HG03060 (cell line): ENCODE measurements at regions not wholly inside any gene's neighbourhood (a gene's known extent, or its start where the extent isn't known, plus 50 kb on each side); places are given as distances from the start of the nearest gene placed in this dataset.

ENCODE experiments used
- ATAC-seq: cut with Tn5 transposase; IDR thresholded peaks from one replicate; pipeline ENCODE4 v1.9.1; 2021; ENCODE audit warnings: low read depth, moderate number of reproducible peaks; ENCODE audit not compliant: unreplicated experiment

DNA sequence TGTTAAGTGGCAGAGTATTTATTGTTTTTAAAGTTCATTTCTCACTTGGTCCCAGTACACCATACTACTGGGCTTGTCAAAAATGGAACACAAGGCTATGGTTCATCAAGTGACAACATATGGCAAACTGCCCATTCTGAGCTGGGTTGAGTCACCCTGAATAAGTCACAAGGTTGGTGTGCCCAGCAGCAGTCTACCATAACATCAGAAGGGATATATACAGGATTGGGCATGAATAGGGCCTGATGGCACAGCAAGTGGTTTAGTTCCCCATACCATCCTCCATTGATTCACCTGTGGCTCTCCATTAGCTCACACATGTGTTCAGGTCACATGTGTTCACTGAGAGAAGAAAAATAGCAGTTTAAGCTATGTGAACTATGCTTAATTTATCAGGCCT, 249.8 kb upstream of the PRDM9 start:
- no peak for ATAC-seq

DNA sequence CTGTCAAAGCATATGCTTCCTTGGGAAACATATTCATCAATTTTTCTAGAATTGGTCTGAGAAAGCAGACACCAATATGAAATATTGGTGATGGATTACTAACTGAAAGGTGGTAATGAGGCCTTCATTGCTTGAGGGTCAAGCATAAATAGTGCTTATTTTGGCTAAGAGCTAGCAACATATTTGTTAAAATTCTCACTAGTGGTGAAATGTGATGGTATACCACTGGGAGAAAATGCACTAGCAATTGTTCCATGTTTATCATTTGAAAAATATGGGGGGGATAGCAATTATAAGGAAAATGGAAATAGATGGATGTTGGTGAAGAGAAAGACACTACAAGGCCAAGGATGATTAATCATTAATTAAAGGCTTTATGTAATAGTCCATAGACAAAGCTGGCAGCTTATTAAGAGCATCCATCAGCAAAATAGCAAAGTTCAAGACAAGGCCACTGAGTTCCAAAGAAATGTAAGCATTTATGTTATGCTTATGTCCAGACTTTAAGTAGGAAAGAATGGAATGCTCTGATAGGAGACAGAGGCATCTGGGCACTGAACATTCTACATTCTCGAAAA, 253.7 kb upstream of the PRDM9 start:
- no peak for ATAC-seq

DNA sequence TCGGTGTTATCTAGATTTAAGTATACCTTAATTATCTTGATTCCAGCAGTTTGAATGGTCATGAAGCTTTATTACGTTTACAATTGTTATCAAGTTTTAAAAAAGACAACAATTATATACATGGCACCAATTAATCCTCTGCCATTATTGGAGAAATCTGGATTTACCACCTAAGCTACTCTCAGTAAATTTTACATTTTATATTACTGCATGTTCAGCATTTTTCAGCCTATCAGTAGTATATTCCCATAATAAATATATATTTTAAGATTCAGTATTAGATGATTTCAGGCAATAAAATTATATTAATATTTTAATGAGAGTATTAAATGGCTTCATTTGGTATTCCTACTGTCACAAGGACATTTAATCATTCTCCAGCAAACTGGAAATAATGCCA, 264.5 kb upstream of the PRDM9 start:
- no peak for ATAC-seq

DNA sequence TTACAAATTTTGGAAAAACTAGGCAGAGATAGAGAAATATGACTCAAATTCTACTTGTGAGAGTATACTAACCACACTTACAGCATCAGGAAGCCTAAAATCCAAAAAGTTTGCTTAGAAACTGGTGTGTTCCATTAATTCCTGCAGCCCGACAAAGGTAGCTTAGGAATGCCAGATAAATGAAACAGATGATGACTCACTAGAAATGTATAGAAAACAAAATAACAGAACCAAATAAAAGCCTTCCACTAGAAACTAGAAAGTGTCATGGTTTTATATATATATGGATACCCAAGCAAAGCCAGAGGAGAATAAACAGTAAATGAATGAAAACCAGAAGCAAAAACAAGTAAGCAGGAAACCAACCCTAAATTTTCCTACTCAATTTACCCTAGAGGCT, 272.2 kb upstream of the PRDM9 start:
- no peak for ATAC-seq

DNA sequence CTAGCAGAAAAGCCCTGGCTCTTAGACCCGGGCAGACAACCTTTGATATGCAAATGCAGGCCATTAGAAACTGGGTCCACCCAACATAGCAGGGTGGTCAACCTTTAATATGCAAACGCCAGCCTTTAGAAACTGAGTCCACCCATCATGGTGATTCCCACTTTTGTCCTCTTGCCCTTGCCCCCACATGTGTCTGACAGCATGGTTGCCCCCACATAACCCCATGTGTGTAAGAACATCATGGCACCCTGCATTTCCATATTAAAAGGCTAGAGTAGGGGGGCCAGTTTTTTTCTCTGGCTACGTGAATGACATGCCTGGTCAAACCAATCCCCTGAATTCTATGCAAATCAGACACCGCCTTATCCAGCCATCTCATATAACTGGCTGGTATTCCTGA, 273.2 kb upstream of the PRDM9 start:
- ATAC-seq = no peak

DNA sequence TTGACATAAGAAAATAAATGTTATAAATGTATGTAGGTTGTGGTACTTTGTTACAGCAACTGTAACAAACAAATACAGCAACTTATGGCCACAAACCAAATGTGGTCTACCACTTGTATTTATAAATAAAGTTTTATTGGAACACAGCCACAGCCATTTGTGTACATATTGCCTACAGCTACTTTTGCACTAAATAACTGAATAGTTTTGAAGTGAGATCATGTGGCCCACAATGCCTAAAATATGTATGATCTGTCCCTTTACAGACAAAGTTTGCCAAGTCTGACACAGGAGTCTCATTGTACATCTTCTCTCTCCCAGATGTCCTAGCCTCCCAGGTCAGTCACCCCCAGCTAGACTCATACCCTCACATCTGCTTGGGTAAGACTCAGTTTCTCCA, 283.6 kb upstream of the PRDM9 start:
- ATAC-seq = no peak

DNA sequence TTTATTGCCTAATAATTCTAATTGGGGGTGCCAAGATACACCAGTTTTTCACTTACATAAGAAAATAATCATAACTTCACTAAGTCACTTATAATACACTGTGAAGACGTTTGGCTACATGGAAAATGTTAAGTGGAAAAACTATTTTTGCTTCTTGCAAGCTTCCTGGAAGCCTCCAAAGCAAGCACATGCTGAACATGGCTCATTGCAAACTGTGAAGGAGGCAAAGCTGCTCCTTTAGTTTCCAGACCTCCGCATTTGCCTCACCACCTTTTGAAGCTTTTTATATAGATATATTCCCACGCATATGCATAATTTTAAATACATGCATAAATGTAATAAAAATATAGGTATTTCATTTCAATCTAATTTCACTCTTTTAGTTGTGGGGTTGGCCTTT, 285.6 kb upstream of the PRDM9 start:
- no peak for ATAC-seq

DNA sequence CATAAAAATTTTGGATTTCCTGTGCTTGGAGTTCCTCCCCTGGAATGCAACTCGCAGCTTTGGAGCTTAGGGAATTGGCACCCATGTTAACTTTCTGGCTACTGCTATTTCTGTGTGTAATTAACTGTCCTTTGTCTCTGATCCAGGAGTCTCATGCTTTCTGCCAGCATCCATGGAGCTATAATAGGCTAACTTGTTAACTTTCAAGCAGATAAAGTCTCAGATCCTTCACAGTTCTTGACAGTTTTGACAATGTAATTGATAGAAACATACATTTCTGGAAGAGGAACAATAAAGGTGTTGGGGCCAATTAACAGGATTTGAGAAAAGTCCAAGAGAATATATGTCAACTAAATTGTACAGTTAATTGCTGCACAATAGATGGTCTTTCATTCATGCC, 290.2 kb upstream of the PRDM9 start:
- ATAC-seq = no peak

DNA sequence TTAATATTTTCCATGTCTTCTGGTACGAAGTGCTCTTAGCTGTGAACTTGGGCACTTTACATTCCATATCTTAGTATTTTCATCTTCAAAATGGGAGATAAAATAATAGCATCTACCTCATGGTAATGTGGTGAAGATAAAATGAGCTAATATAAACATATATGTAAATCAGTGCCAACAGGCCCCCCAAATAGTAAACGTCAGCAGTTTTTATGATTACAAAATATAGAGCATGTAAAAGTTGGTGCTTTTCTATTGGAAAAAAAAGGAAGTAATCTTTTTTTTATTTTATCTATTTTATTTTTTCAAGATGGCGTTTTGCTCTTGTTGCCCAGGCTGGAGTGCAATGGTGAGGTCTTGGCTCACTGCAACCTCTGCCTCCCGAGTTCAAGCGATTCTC, 291.1 kb upstream of the PRDM9 start:
- ATAC-seq = no peak

DNA sequence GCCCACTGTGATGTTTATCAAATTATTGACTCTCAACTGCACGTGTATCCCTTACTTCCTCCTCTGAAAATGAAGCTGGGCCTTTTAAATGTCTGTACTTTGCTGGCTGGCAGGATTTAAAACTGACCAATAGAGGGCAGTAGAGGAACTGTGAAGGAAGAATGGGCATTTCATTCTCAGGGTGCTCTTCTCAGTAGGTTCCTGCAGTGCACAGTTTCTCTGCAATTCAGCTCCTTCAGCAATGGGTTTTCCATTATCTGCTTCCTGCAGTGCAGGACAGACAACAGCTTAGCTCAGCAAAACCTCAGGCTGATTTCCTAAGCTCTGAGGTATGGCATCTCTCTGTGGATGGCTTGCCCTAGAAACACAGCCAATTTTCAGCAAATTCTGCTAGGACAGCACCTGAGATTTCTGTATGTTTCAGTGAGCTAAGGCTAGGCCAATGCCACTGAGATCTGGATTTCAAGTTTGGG, 298.4 kb upstream of the PRDM9 start:
- peak; percentile 84 for ATAC-seq

DNA sequence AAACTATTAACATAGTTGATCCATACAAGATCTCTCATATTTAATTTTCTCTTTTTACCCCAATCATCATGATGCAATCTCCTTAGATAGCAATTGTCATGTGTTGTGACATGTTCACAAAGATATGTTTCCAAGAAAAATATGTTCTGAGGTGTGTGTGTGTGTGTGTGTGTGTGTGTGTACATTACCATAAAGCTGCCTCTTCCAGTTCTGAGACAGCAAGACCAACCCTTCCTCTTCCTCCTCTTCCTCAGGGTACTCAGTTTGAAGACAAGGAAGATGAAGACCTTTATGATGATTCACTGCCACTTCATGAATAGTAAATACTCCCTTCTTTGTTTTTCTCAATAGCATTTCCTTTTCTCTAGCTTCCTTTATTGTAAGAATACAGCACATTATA, 303.3 kb upstream of the PRDM9 start:
- no peak for ATAC-seq

DNA sequence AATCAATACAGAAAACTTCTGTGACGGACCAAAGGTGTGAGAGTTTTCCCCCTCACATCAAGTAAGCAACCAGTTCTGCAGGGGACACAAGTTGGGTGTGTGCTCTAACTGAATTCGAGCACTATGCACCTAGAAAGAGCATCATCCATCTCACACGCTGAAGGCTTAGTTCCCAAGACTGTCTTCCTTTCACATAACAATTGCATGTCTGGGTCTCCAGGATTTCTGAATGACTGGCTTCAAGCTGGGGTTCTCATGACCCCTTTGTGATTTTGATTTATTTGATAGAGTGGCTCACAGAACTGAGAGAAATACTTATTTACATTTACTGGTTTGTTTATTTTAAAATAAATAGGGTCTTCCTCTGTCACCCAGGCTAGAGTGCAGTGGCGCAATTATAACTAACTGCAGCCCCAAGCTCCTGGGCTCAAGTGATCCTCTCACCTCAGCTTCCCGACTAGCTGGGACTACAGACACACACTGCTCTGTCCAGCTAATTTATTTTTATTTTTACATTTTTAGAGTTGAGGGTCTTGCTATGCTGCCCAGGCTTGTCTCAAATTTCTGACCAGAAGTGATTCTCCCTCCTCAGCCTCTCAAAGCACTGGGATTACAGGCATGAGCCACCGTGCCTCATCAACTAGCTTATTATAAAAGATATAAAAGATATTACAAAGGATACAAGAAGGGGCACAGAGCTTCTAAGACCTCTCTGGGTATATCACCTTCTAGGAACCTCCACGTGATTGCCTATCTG, 316.7 kb upstream of the CDH12 start:
- ATAC-seq = no peak

DNA sequence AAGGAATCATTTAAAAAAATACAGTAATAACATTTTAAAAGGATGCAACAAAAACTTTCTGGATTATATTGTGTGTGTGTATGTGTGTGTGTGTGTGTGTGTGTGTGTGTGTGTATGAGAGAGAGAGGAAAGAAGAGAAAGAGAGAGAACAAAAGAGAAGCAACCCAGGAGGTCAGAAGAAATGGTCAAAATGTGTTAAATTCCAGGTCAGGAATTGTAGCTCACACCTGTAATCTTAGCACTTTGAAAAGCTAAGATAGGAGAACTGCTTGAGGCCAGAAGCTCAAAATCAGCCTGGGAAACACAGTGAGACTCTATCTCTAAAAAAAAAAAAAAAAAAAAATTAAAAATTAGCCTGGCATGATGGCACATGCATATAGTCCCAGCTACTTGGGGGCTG, 311.8 kb upstream of the CDH12 start:
- ATAC-seq = no peak

DNA sequence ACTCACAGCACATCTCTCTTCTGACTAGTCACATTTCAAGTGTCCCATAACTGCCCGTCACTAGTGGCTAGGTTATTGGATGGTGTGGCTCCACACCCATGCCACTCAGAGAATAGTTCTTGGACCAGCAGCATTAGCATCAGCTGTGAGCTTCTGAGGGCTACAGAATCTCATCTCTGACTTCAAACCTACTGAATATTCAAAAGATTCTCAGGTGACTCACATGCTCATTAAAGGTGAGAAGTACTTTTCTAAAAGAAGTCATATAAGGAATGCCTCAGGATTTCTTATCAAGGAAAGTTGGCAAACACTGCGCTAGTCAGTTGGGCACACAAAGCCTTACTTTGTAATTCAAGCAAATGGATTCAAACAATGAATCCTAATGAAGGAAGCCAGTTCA, 305.0 kb upstream of the CDH12 start:
- no peak for ATAC-seq

DNA sequence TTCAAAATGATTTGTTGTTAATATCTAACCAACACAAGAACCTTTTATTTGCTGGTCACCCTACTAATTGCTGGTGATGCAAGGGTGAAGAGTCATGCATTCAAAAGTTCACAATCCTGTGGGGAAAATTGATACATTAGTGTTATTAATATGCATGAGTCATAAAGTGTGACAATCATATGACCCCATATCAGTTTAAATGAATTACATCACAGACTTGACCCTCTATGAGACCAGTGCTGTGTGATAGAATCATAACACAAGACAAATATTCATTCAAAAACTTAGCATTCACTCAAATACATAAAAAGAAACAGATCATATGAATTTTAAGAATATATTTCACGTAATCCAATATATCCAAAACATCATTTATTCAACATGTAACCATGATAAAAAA, 304.6 kb upstream of the CDH12 start:
- no peak for ATAC-seq

DNA sequence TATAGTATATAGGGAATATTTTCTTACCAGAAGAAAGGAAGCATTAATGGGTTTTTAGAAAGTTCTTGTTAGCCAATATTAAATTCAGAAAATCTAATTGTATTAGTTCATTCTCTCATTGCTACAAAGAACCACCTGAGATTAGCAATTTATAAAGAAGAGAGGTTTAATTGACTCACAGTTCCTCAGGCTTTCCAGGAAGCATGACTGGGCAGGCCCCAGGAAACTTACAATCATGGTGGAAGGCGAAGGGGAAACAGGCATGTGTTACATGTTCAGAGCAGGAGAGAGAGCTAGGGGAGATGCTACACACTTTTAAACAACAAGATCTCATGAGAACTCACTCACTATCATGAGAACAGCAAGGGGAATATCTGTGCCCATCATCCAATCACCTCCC, 304.0 kb upstream of the CDH12 start:
- no peak for ATAC-seq

DNA sequence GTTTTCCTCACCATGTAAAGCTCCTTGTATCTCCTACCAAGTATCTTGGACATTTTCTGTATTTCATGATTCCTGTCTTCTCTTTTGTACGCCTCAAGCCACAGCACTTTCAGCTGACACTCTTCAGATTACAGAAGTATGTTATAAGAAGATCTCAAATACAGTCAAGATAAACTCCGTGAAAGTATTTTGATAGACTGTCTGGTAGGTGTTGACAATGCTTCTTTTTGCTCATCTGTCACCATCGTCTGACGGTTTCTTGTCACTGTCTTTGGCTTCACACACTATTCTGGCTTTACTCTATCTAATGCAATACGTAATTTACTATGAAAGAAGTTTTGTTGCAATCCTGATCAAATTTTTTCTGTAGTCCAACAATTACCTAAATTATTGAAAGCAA, 294.5 kb upstream of the CDH12 start:
- no peak for ATAC-seq

DNA sequence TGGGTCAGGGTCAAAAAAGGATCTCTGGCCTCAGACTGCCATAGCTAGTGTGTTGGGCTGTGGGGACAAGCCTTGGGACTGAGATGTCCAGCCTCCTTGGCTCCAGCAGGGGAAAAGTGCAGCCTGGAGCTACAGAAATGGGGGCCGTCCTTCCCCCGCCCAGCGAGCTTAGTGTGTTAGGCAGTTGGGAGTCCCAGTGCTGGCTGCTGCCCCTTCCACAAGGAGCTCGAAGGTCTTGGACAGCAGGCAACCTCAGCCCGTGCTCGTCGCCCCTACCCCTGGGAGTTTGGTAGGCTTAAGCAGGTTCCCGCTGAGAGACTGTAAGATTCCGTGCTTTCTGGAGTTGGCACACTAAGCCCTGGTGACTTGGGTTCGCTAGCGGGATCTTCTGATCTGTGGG, 293.0 kb upstream of the CDH12 start:
- no peak for ATAC-seq

DNA sequence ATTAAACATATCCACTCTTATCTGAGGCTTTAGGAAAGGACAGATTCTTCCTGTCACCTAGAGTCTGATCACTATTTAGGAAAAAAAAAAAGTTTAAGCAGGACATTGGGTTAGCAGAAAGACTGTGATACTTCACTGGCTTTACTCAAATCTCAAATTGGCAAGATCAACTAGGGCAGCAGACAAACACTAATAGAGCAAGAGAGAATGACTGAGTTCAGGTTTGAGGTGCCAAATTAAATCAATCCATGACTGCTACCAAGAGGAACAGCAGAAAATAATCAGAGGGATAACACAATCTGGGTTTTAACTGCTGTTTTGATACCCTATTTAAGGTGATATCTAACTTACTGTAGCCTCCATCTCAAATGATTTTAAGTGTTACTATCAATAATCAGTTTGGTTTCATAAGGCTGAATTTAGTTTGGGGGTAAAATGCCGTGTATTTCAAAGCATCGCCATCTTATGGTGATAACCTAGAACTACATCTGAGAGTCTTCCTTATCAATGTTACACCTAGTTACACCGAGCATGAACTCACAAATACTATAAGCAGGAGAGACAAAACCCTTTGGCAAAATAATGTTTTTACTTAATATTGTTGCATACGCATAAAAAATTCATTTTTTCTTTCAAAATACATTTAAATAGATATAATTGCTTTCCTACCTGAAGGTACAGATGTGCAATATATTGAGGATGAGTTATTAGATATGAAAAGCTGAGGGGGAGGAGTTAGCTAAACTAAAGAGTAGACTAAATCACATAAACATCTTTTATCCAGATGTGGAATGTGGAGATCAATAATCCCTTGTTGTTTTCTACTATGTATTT, 286.4 kb upstream of the CDH12 start:
- ATAC-seq = peak; percentile 65

DNA sequence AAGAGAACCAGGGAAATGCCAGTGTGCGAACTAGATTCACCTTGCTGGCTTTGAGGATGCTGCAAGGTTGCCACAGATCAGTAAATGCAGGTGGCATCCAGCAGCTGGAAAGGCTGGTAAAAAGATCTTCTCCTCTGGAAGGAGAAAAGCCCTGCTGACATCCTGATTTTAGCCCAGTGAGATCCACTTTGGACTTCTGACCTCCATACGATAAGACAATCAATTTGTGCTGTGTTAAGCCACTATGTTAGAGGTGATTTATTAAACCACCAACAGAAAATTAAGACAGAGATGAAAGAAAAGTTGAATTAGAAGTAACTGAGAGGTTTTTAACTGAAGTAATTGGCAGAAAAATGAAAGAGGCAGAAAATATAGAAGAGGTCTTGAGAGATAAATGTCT, 283.8 kb upstream of the CDH12 start:
- ATAC-seq = no peak

DNA sequence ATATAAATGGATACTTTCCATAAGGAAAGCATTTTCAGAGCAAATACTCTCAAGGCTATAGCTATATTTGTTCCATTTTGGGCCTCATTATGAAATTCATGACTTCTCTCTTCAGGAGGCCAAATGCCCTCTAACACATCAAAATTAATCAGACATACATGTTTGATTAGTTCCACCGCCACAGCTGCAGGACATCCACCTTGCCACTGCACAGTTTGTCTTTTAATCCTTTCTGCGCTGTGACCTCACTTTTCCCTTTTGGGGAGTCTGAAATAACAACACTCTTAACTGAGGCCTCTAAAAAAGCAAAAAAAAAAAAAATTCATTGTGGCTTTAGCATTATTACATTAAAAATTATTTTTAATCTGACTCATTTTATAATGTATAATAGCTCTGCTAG, 279.1 kb upstream of the CDH12 start:
- ATAC-seq = no peak

DNA sequence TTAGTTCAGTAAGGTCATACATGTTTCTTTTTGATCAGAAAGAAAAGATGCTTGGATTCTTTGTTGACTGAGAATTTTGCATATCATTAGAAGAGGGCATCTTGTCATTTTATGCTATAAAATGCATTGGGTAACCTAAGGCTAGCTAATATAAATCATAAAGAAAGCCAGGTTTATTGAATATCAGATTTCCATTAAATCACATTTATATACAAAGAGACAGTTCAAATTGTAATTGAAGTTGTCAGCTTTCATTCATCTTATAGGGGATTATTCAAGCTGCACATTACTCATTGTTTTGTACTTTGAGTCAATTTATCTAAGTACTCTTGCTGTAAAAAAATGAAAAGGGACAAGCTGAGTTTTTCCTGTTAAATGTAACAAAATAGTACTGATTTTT, 259.1 kb upstream of the CDH12 start:
- ATAC-seq = no peak
